ENCODE measurements at regions not wholly inside any gene's neighbourhood (a gene's known extent, or its start where the extent isn't known, plus 50 kb on each side); places are given as distances from the start of the nearest gene placed in this dataset.
"Not testable (repeated sequence)": the region's sequence is repeated elsewhere in the genome, so short reads cannot be mapped to it uniquely, and the experiment has no call there.

DNA sequence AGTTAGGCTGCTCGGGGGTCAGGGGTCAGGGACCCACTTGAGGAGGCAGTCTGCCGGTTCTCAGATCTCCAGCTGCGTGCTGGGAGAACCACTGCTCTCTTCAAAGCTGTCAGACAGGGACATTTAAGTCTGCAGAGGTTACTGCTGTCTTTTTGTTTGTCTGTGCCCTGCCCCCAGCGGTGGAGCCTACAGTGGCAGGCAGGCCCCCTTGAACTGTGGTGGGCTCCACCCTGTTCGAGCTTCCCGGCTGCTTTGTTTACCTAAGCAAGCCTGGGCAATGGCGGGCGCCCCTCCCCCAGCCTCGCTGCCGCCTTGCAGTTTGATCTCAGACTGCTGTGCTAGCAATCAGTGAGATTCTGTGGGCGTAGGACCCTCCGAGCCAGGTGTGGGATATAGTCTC is 246.3 kb downstream of the IL15 start:
- H3K4me3 ChIP-seq (ENCODE audit: control insufficient read depth in 1 of 7, extremely low read depth in 1 of 7, insufficient read depth in 4 of 7, low read depth in 2 of 7, low read length in 6 of 7); DNase-seq; H3K36me3 ChIP-seq (ENCODE audit: control insufficient read depth in 4 of 4, insufficient read depth in 4 of 4, low read length in 3 of 4); H3K4me1 ChIP-seq (ENCODE audit: control extremely low read depth in 1 of 4, control insufficient read depth in 4 of 4, insufficient read depth in 4 of 4, low read length in 3 of 4); H3K9me3 ChIP-seq (ENCODE audit: control extremely low read depth in 1 of 5, control insufficient read depth in 4 of 5, insufficient read depth in 2 of 5, low read depth in 1 of 5, low read length in 4 of 5); CTCF ChIA-PET; H3K27ac ChIP-seq (ENCODE audit: insufficient read depth in 1 of 2, low read depth in 1 of 2, low read length in 2 of 2, poor library complexity in 1 of 2, severe bottlenecking in 2 of 2); POLR2A ChIA-PET; H3K27me3 ChIP-seq (replicated peaks in 2 of 5; ENCODE audit: control insufficient read depth in 4 of 5, insufficient read depth in 5 of 5, low read length in 4 of 5): not testable (repeated sequence)
- WGBS (ENCODE audit: insufficient coverage): no CpG with 5 or more reads among the region's 12 CpGs

DNA sequence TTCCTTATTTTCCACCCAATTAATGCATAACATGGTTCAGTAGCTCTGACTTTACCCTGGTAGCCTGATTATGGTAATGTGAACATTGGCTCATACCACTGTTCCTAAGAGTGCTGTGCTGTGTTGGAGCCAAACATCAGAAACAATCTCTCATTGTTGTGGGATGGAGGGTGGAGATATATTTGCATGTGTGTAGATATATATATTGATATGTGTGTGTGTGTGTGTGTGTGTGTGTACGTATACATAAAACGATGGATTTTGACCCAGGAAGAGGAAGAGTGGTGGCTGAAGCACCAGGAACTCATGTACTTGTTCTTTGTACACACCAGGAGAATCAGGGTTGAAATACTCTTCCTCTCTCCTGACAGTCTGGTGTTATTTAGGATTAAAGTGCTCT is 247.7 kb downstream of the IL15 start:
- H3K27me3 ChIP-seq (replicated peaks in 2 of 5; ENCODE audit: control insufficient read depth in 4 of 5, insufficient read depth in 5 of 5, low read length in 4 of 5): no peaks in the 10 kb centered on the region
- no peak overlapping the region for H3K27ac ChIP-seq (ENCODE audit: insufficient read depth in 1 of 2, low read depth in 1 of 2, low read length in 2 of 2, poor library complexity in 1 of 2, severe bottlenecking in 2 of 2)
- H3K4me3 ChIP-seq (ENCODE audit: control insufficient read depth in 1 of 7, extremely low read depth in 1 of 7, insufficient read depth in 4 of 7, low read depth in 2 of 7, low read length in 6 of 7): no peak overlapping the region
- CTCF ChIA-PET: no interaction called here
- H3K4me1 ChIP-seq (ENCODE audit: control extremely low read depth in 1 of 4, control insufficient read depth in 4 of 4, insufficient read depth in 4 of 4, low read length in 3 of 4): no peaks in the 10 kb centered on the region
- no peaks in the 10 kb centered on the region for H3K36me3 ChIP-seq (ENCODE audit: control insufficient read depth in 4 of 4, insufficient read depth in 4 of 4, low read length in 3 of 4)
- POLR2A ChIA-PET: no interaction called here
- H3K9me3 ChIP-seq (ENCODE audit: control extremely low read depth in 1 of 5, control insufficient read depth in 4 of 5, insufficient read depth in 2 of 5, low read depth in 1 of 5, low read length in 4 of 5): peaks cover 0 to 3% (median 1%) of the 10 kb centered on the region in 5 experiments
- no CpG with 5 or more reads among the region's 2 CpGs for WGBS (ENCODE audit: insufficient coverage)
- no peak for DNase-seq

DNA sequence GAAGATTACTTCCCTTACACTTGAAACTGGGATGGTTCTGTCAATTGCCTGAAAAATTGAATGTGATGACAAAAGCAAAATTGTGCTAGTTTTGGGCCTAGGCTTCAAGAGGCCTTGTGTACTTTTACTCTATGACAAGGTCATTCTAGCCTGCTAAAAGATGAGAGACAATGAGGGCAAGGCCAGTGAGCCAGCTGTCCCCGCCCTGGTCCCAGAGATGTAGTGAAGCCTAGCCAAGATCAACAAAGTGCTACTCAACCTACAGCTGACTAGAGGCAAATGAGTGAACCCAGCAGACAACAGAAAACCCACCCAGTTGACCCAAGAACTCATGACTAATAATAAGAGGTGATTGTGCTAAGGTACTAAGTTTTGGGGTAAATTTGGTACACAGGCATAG is 248.7 kb downstream of the IL15 start:
- WGBS (ENCODE audit: insufficient coverage): 100% methylated on average over 1 of the region's 1 CpG
- DNase-seq: no peak
- Histone ChIP-seq H3K36me3 (ENCODE audit: control insufficient read depth in 4 of 4, insufficient read depth in 4 of 4, low read length in 3 of 4) (no peaks in the 10 kb centered on the region), H3K27ac (ENCODE audit: insufficient read depth in 1 of 2, low read depth in 1 of 2, low read length in 2 of 2, poor library complexity in 1 of 2, severe bottlenecking in 2 of 2) (no peak overlapping the region), H3K9me3 (ENCODE audit: control extremely low read depth in 1 of 5, control insufficient read depth in 4 of 5, insufficient read depth in 2 of 5, low read depth in 1 of 5, low read length in 4 of 5) (peaks cover 0 to 3% (median 1%) of the 10 kb centered on the region in 5 experiments), H3K4me3 (ENCODE audit: control insufficient read depth in 1 of 7, extremely low read depth in 1 of 7, insufficient read depth in 4 of 7, low read depth in 2 of 7, low read length in 6 of 7) (no peak overlapping the region), H3K27me3 (replicated peaks in 2 of 5; ENCODE audit: control insufficient read depth in 4 of 5, insufficient read depth in 5 of 5, low read length in 4 of 5) (no peaks in the 10 kb centered on the region), H3K4me1 (ENCODE audit: control extremely low read depth in 1 of 4, control insufficient read depth in 4 of 4, insufficient read depth in 4 of 4, low read length in 3 of 4) (no peaks in the 10 kb centered on the region)
- POLR2A ChIA-PET: no interaction called here
- CTCF ChIA-PET: no interaction called here

DNA sequence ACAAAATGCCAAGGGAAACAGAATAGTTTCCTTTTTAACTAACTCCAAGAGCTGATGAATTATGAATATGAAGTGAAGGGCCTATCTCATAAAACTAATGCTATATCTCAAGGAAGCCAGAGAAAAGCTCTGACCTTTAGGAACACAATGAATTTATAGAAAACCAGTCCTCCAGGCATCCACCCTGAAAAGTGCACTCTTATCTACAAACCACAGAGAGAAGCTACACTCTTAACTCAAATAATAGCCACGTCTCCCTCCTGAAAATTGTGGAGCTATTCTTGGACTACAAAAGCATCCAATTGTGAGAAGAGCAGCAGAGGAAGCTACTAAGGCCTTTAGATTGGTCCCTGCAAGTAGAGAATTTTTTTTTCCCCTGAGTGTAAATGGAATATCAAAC is 253.9 kb downstream of the IL15 start:
- WGBS (ENCODE audit: insufficient coverage): 40% methylated on average over 1 of the region's 1 CpG
- peaks cover 0 to 3% (median 0%) of the 10 kb centered on the region in 5 experiments for H3K9me3 ChIP-seq (ENCODE audit: control extremely low read depth in 1 of 5, control insufficient read depth in 4 of 5, insufficient read depth in 2 of 5, low read depth in 1 of 5, low read length in 4 of 5)
- H3K4me1 ChIP-seq (ENCODE audit: control extremely low read depth in 1 of 4, control insufficient read depth in 4 of 4, insufficient read depth in 4 of 4, low read length in 3 of 4): no peaks in the 10 kb centered on the region
- H3K4me3 ChIP-seq (ENCODE audit: control insufficient read depth in 1 of 7, extremely low read depth in 1 of 7, insufficient read depth in 4 of 7, low read depth in 2 of 7, low read length in 6 of 7): no peak overlapping the region
- ChIA-PET POLR2A (no interaction called here), CTCF (interaction anchor here (1.4 kb wide), 1 partner anchor 33 kb away, joined by 3 read pairs; no protein-coding TSS in a partner anchor)
- peak in 1 of 3 donors; percentile 10 for DNase-seq
- no peaks in the 10 kb centered on the region for H3K27me3 ChIP-seq (replicated peaks in 2 of 5; ENCODE audit: control insufficient read depth in 4 of 5, insufficient read depth in 5 of 5, low read length in 4 of 5)
- H3K36me3 ChIP-seq (ENCODE audit: control insufficient read depth in 4 of 4, insufficient read depth in 4 of 4, low read length in 3 of 4): no peaks in the 10 kb centered on the region
- H3K27ac ChIP-seq (ENCODE audit: insufficient read depth in 1 of 2, low read depth in 1 of 2, low read length in 2 of 2, poor library complexity in 1 of 2, severe bottlenecking in 2 of 2): no peak overlapping the region

DNA sequence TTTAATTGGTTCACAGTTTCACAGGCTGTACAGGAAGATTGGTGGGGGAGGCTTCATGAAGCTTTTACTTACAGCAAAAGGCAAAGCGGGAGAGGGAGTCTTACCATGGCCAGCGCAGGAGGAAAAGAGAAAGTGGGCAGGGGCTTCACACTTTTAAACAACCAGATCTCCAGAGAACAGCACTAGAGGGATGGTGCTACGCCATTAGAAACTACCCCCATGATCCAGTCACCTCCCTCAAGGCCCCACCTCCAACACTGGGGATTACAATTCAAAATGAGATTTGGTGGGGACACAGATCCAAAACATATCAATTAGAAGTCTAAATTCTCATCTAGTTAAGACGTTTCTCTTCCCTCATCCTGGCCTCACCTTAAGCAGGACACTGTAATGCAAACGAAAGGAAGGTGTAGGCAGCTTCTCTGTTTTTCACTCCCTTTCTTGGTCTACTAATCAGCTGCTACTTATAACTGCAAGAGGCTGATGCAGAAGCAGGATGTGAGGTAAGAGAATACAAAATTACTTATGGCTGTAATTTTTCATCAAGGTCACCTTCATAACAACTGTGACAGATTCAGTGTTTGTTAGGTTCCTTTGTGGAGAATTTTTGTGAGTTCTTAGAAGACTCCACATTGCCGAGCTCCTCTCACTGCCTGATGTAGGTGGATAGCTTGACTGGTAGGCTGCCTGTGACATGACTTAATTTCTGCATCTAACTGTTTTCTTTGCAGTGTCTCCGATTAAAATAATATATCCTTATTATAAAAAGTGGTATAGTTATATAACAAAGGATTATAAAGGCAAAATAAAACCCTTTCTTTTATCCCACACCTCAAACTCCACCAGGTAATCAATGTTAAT is 255.1 kb downstream of the IL15 start:
- POLR2A ChIA-PET: no interaction called here
- WGBS (ENCODE audit: insufficient coverage): no CpG with 5 or more reads among the region's 7 CpGs

DNA sequence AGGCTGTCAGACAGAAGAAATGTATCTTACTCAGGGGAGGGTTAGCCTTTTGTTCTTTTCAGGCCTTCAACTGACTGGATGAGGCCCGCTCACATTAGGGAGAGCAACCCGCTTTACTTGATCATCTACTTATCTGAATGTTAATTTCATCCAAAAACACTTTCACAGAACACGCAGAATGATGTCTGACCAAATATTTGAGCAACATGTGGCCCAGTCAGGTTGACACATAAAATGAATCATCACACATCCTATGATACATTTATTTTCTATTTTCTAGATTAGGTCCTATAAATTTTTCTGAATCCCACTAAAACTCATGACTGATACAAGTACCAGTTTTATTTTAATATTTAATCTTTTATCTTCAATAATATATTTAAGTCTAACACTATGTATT is 260.3 kb downstream of the IL15 start:
- ChIA-PET POLR2A (no interaction called here), CTCF (no interaction called here)
- DNase-seq: no peak
- H3K36me3 ChIP-seq (ENCODE audit: control insufficient read depth in 4 of 4, insufficient read depth in 4 of 4, low read length in 3 of 4): no peaks in the 10 kb centered on the region
- no peak overlapping the region for H3K4me3 ChIP-seq (ENCODE audit: control insufficient read depth in 1 of 7, extremely low read depth in 1 of 7, insufficient read depth in 4 of 7, low read depth in 2 of 7, low read length in 6 of 7)
- H3K9me3 ChIP-seq (ENCODE audit: control extremely low read depth in 1 of 5, control insufficient read depth in 4 of 5, insufficient read depth in 2 of 5, low read depth in 1 of 5, low read length in 4 of 5): no peaks in the 10 kb centered on the region
- WGBS (ENCODE audit: insufficient coverage): 95% methylated on average over 3 of the region's 3 CpGs
- H3K27ac ChIP-seq (ENCODE audit: insufficient read depth in 1 of 2, low read depth in 1 of 2, low read length in 2 of 2, poor library complexity in 1 of 2, severe bottlenecking in 2 of 2): no peak overlapping the region
- no peaks in the 10 kb centered on the region for H3K27me3 ChIP-seq (replicated peaks in 2 of 5; ENCODE audit: control insufficient read depth in 4 of 5, insufficient read depth in 5 of 5, low read length in 4 of 5)
- H3K4me1 ChIP-seq (ENCODE audit: control extremely low read depth in 1 of 4, control insufficient read depth in 4 of 4, insufficient read depth in 4 of 4, low read length in 3 of 4): peaks cover 0 to 9% (median 4%) of the 10 kb centered on the region in 4 experiments

More for the DNA sequence above, 255.1 kb downstream of the IL15 start:
- Histone ChIP-seq H3K36me3 (ENCODE audit: control insufficient read depth in 4 of 4, insufficient read depth in 4 of 4, low read length in 3 of 4) (no peaks in the 10 kb centered on the region), H3K9me3 (ENCODE audit: control extremely low read depth in 1 of 5, control insufficient read depth in 4 of 5, insufficient read depth in 2 of 5, low read depth in 1 of 5, low read length in 4 of 5) (no peaks in the 10 kb centered on the region), H3K27ac (ENCODE audit: insufficient read depth in 1 of 2, low read depth in 1 of 2, low read length in 2 of 2, poor library complexity in 1 of 2, severe bottlenecking in 2 of 2) (no peak overlapping the region), H3K4me1 (ENCODE audit: control extremely low read depth in 1 of 4, control insufficient read depth in 4 of 4, insufficient read depth in 4 of 4, low read length in 3 of 4) (no peaks in the 10 kb centered on the region), H3K4me3 (ENCODE audit: control insufficient read depth in 1 of 7, extremely low read depth in 1 of 7, insufficient read depth in 4 of 7, low read depth in 2 of 7, low read length in 6 of 7) (no peak overlapping the region), H3K27me3 (replicated peaks in 2 of 5; ENCODE audit: control insufficient read depth in 4 of 5, insufficient read depth in 5 of 5, low read length in 4 of 5) (no peaks in the 10 kb centered on the region)
- CTCF ChIA-PET: no interaction called here
- DNase-seq: no peak

DNA sequence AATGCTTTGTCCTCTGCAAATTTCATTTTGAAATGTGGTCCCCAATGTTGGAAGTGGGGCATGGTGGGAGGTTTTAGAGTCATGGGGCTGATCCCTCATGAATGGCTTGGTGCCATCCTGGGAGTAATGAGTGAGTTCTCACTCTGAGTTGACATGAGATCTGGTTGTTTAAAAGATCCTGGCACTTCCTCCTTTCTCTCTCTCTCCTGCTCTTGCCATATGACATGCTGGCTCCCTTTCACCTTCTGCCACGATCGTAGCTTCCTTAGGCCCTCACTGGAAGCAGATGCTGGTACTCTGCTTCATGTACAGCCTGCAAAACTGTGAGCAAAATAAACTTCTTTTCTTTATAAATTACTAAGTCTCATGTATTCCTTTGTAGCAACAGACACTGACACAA is 262.0 kb downstream of the IL15 start:
- Histone ChIP-seq H3K4me1 (ENCODE audit: control extremely low read depth in 1 of 4, control insufficient read depth in 4 of 4, insufficient read depth in 4 of 4, low read length in 3 of 4) (peaks cover 0 to 9% (median 4%) of the 10 kb centered on the region in 4 experiments), H3K9me3 (ENCODE audit: control extremely low read depth in 1 of 5, control insufficient read depth in 4 of 5, insufficient read depth in 2 of 5, low read depth in 1 of 5, low read length in 4 of 5) (no peaks in the 10 kb centered on the region), H3K36me3 (ENCODE audit: control insufficient read depth in 4 of 4, insufficient read depth in 4 of 4, low read length in 3 of 4) (no peaks in the 10 kb centered on the region), H3K4me3 (ENCODE audit: control insufficient read depth in 1 of 7, extremely low read depth in 1 of 7, insufficient read depth in 4 of 7, low read depth in 2 of 7, low read length in 6 of 7) (peak overlapping the region in 1 of 7 experiments; percentile 4), H3K27me3 (replicated peaks in 2 of 5; ENCODE audit: control insufficient read depth in 4 of 5, insufficient read depth in 5 of 5, low read length in 4 of 5) (no peaks in the 10 kb centered on the region), H3K27ac (ENCODE audit: insufficient read depth in 1 of 2, low read depth in 1 of 2, low read length in 2 of 2, poor library complexity in 1 of 2, severe bottlenecking in 2 of 2) (no peak overlapping the region)
- ChIA-PET CTCF (no interaction called here), POLR2A (no interaction called here)
- DNase-seq: peak in 2 of 3 donors; percentile 68 to 77
- 3% methylated on average over 2 of the region's 2 CpGs for WGBS (ENCODE audit: insufficient coverage)
